ENCODE measurements at regions not wholly inside any gene's neighbourhood (a gene's known extent, or its start where the extent isn't known, plus 50 kb on each side); places are given as distances from the start of the nearest gene placed in this dataset.

GRCh38 chr10:107847620-107848019, 683.1 kb upstream of the SORCS1 start:
- Histone ChIP-seq H4K20me1 (ENCODE audit: insufficient read depth) (no peaks in the 10 kb centered on the region), H3K9me3 (ENCODE audit: low read length) (no peaks in the 10 kb centered on the region), H3K4me3 (ENCODE audit: low read length) (no peak overlapping the region), H3K27ac (ENCODE audit: low read length) (no peak overlapping the region), H3K9me2 (ENCODE audit: insufficient read depth, low read length) (no peaks in the 10 kb centered on the region), H3K36me3 (ENCODE audit: insufficient read depth, low read length) (no peaks in the 10 kb centered on the region), H3K4me2 (ENCODE audit: low read length) (no peak overlapping the region), H3K27me3 (ENCODE audit: insufficient read depth, low read depth, low read length) (no peaks in the 10 kb centered on the region), H3F3A (ENCODE audit: insufficient read depth, low read length, poor library complexity, severe bottlenecking) (no peaks in the 10 kb centered on the region), H2AFZ (ENCODE audit: low read depth, low read length) (no peak overlapping the region), H3K9ac (ENCODE audit: low read length) (no peak overlapping the region), H3K79me2 (replicated peaks; ENCODE audit: insufficient read depth, low read length) (no peaks in the 10 kb centered on the region)
- TF ChIP-seq MXI1 (conservative IDR thresholded peaks at IDR 0.05; ENCODE audit: poor library complexity, severe bottlenecking) = no peak
- TF ChIP-seq REST (IDR thresholded peaks at IDR 0.05; ENCODE audit: borderline replicate concordance) = no peak
- no peak for TF ChIP-seq RAD21 (conservative IDR thresholded peaks at IDR 0.05)
- no peak for TF ChIP-seq EP300 (conservative IDR thresholded peaks at IDR 0.05; ENCODE audit: poor library complexity, severe bottlenecking)
- TF ChIP-seq TAF1 (IDR thresholded peaks at IDR 0.05; ENCODE audit: low read depth) = no peak
- TF ChIP-seq POLR2AphosphoS5 (IDR thresholded peaks at IDR 0.05) = no peak
- no peak for TF ChIP-seq EZH2 (IDR thresholded peaks at IDR 0.05; ENCODE audit: borderline replicate concordance, insufficient read depth, low read length, poor library complexity, severe bottlenecking)
- TF ChIP-seq CTCF (IDR thresholded peaks at IDR 0.05; ENCODE audit: poor library complexity, severe bottlenecking) = no peak
- no peak for TF ChIP-seq SMC3 (conservative IDR thresholded peaks at IDR 0.05; ENCODE audit: poor library complexity)

DNA sequence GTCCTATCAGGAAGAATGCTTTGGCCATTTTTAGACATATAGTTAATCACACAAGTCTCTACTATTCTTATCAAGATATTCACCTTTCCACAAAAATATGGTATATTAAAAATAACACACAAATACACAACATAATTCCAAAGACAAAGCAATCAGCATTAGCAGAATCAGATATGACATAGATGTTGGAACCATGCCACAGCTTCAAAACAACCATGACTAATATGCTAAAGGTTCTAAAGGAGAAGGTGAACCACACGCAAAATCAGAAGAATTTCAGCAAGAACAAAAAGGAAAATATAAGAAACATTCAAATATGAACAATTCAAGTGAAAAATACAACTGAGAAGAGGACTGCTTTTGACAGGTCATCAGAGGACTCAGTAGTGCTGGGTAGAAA, 670.2 kb upstream of the SORCS1 start:
- TF ChIP-seq RAD21 (conservative IDR thresholded peaks at IDR 0.05) (no peak), TAF1 (IDR thresholded peaks at IDR 0.05; ENCODE audit: low read depth) (no peak), EZH2 (IDR thresholded peaks at IDR 0.05; ENCODE audit: borderline replicate concordance, insufficient read depth, low read length, poor library complexity, severe bottlenecking) (no peak), REST (IDR thresholded peaks at IDR 0.05; ENCODE audit: borderline replicate concordance) (no peak), POLR2AphosphoS5 (IDR thresholded peaks at IDR 0.05) (no peak)
- no peaks in the 10 kb centered on the region for H3K36me3 ChIP-seq (ENCODE audit: insufficient read depth, low read length)

More for the DNA sequence above, 670.2 kb upstream of the SORCS1 start:
- Histone ChIP-seq H3K4me2 (ENCODE audit: low read length) (no peak overlapping the region), H3K9me2 (ENCODE audit: insufficient read depth, low read length) (no peaks in the 10 kb centered on the region), H4K20me1 (ENCODE audit: insufficient read depth) (no peaks in the 10 kb centered on the region), H3K27ac (ENCODE audit: low read length) (no peak overlapping the region), H3K4me3 (ENCODE audit: low read length) (no peak overlapping the region), H3K9ac (ENCODE audit: low read length) (no peak overlapping the region), H3F3A (ENCODE audit: insufficient read depth, low read length, poor library complexity, severe bottlenecking) (no peaks in the 10 kb centered on the region), H3K9me3 (ENCODE audit: low read length) (no peaks in the 10 kb centered on the region), H2AFZ (ENCODE audit: low read depth, low read length) (no peak overlapping the region), H3K27me3 (ENCODE audit: insufficient read depth, low read depth, low read length) (no peaks in the 10 kb centered on the region), H3K79me2 (replicated peaks; ENCODE audit: insufficient read depth, low read length) (no peaks in the 10 kb centered on the region)
